H4 (cell line): ENCODE measurements at regions not wholly inside any gene's neighbourhood (a gene's known extent, or its start where the extent isn't known, plus 50 kb on each side); places are given as distances from the start of the nearest gene placed in this dataset.

Source experiments
- DNase-seq: peaks from one replicate; pipeline ENCODE4 v3.0.0-alpha.2; 2015; ENCODE audit warnings: low spot score

DNA sequence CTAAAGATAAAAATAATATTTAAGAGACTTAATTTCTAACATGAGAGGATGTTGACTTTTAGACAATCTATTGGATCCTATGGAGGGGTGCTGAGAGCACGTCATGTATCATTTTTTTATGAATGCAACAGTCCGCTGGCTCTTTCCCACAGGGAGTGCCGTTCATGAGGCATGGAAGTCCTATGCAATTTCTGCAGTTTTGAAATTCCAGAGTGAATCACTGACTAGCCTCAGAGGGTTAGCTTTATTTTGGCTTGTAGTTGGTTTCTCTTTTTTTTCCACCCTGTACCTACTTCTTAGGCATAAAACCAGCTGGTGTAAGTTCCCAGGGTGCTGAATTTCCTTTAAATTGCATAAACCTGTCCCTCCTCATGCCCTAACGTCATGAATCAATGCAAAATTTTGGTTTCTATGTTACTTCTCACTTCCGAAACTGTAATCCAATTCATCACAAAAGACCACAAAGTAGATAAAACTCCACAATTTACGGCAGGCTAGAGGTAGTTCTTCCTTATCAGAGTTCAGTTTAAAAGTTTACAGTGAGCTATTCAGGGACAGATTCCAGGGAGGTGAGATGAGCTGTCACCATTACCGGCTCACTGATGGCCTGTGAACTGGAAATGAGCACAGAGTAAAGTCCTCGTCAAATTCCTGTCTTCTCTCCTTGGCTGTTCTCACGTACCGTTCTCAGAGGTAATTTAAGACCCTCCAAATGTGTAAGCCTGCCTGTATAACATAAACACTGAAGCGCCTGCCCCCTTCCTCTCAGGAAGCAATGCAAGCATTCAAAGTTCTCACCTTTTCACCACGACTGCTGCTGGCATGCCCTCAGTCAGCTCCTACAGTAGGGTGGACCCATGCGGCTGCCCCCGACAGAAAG is 216.6 kb upstream of the SLC10A2 start:
- DNase-seq, result peak; percentile 53

DNA sequence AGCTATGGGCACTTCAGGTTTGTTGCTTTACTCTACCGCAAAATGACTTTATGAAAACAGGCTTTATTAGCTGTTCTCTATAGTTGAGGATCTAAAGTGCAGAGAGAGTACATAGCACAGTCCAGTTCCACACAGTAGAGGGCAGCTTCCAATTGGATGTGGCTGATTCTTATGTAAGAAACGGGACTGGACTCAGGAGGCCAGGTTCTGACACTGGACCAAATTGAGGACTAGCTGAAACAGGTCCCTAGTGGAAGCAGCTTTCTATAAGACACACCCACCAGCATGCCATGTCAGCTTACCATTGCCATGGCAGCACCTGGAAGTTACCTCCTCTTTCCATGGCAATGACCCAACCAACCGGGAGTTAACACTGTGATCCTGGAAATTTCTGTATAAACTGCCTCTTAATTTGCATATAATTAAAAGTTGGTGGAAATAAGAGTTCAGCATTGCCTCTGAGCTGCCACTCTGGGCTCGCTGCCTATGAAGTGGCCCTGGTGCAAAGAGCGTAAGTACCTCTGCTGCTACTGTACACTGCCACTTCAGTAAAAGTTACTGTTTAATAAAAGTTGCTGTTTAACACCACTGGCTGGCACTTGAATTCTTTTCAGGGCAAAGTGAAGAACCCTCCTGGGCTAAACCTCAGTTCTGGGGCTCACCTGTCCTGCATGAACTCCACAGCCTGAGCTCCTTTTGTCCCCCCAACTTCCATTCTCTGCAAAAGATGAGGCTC is 211.9 kb upstream of the SLC10A2 start:
- DNase-seq, result no peak

DNA sequence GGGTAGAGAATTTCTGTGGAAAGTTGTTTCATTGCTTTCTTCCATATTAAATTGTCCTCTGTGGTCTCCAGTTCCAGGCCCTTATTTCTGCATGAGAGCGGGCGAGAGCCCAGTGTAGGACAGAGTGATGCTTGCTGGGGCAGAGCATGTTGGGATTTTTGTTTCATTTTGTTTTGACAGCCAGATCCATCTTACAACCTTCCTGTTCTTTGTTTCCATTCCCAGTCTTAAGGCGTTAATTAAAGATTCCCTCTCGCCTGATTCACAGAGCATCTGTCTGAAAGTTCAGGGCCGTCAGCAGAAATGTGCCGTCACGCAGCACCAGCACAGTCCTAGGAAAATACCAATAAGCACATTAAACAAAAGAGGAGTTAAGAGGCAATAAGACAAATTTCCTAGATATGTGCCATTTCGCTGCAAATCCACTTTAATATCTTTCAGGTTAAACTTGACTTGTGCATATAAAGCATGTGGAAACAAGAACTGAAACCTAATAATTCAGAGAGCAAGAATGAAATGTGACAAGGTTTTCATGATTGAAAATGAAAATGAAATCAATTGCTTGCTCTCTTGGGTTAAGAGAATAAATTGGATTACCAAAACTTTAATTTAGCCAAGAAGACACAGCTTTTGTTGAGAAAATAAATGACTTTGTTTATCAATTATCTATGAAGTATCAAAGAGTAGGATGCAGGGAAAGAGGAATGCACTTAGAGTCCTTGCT is 210.7 kb upstream of the SLC10A2 start:
- DNase-seq, result no peak

DNA sequence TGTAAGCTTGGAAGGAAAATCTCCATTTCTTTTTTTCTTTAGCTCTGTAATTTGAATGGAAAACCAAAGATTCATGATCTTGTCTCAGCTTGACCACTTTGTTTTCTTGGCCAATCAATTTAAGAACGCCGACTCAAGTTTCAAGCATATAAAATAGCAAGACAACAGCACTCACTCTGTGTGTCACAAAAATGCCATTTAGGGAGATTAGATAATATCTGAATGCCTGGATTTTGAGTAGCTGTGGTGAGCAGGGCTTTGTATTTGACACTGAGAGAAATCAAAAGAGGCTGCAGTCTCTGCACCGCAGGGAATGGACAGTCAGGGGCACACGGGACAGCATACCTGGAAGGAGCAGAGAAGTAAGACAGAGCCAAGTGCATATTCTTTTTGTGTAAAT is 209.5 kb upstream of the SLC10A2 start:
- DNase-seq, result no peak

DNA sequence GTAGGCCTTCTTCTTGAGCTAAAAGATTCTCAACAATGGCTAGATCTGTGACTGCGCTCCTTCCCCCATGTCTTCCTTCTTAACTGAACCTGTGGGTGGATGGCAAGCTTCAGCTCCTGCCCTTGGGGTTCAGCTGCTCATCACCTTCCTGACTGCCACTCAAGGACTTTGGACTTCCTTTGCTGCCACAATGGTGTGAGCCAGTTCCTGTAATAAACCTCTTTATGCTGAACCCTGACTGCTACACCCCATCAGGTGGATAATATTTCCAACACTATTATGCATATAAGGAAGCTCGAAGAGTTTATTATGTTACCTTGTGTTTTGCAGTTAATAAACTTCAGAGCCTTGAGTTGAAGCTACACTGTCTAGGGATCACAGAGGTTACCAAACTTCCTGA is 208.9 kb upstream of the SLC10A2 start:
- DNase-seq, result no peak

DNA sequence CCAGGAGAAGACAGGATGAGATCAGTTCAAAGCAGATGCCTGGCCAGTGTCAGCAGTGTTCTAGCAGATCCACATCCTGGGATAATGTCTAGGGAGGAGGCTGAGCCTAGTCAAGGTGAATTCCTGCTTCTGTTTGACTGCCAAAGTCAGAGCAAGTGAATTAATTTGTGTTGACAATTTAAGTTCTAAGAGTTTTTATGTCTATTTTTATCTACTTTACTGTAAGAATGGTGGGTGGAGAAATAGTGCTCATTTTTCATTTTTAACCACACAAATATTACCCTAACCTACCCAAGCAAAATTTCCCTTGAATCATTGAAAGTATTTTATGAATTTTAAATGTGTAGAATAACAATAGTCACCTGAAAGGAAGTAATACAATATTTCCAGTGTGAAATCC is 207.6 kb upstream of the SLC10A2 start:
- no peak for DNase-seq

DNA sequence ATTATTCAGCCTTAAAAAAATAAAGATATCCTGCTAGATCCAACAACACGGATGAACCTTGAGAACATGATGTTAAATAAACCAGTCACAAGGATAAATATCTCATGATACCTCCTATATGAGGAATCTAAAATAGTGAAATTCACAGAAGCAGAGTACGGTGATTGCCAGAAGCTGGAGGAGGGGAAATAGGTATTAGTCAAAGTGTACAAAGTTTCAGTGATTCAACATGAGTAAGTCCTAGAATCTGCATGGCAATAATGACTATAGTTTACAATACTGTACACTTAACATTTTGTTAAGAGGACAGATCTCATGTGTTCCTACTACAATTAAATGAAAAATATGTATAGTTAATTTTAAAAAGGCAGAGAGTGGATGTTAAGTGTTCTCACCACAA is 206.6 kb upstream of the SLC10A2 start:
- no peak for DNase-seq

DNA sequence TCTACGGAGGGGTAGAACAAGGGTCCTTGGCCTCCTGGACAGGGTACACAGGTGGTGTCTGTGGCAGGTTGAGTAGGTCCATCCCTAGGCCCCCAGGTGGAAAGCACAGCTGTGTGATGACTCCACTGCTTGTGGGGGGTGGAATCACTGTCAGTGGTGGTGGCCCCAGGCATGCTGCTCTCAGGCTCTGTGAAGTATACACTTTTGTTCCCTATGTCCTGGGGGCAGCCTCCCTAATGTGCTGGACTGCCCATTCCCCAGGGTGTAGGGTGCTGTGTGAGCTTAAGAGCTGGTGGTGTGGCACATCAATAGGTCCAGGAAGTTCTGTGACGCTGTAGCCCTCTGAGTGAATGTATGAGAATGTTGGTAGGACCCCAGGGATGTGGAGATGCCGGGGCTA is 197.2 kb upstream of the SLC10A2 start:
- no peak for DNase-seq

DNA sequence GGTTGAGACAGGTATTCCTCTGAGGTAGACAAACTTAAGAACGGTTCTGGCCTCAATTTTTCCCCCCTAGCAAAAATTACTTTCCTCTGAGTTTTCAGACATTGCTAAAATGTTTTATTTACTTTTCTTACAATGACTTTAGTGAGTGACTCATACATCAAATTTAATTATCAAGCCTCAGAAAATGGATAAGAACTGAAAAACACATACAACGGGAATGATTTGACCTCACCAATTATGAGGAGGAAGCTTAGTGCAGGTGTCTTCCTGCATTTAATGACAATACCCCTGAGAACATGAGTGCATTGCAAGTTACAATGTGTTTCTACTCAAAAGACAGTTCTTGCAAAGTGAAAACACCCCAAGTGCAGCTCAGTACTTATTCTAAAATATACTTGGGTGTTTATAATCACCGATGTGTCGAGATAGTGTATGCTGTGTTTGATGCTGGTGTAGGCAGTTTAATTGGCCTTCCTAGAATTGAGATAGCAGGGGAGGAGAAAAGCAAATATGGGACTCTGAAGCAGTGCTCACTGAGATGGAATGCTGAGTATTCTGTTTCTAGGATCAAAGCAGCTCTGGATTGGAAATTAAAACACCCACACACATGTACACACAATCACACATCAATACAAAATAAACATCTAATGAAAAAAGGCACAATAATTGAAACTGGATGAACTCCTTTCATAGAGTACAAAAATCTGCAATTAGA is 189.5 kb upstream of the SLC10A2 start:
- no peak for DNase-seq

DNA sequence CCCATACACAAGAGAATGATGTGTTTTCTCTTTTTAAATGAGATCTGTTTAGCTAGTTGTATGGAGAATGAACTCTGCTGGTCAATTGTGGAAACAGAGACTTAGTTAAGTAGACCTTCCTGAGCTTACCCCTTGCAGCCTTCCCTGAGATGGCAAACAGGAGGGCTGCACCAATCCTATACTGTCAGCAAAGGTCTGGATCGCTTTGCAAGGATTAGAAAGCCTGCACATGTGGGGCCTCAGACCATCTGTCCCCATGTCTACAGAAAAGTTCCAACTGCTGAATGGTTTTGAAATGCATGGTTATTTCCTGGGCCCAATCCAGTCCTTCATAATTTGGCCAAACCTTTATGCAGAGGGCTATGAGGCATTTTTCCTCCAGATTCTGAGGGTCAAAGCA is 183.9 kb upstream of the SLC10A2 start:
- DNase-seq, result no peak

DNA sequence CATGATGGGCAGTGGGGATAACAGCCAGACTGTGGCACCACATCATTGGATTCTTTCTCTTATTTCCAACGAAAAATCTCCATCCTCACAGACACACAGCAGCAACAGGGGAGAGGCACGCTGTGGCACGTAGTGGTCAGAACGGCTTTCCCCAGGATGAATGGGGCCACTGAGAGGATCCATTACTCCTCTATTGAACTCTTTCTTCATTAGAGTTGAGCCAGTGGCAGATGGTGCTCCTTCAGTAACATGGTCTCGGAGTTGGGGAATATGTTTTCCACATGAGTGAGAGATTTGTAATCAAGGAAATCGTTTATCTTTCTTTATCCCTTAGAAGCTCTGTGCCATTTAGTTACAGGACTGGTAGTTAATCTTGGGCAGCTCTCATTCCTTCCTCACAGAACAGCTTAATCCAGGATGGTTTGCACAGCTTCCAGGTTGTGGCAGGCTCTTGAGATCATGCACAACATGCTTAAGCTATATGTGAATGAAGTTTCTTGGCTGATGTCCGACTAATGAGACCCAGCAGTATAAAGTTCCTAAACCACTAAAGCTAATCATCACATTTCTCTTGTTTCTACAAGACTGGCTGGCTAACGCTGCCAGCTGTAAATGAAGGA is 180.5 kb upstream of the SLC10A2 start:
- DNase-seq, result no peak

DNA sequence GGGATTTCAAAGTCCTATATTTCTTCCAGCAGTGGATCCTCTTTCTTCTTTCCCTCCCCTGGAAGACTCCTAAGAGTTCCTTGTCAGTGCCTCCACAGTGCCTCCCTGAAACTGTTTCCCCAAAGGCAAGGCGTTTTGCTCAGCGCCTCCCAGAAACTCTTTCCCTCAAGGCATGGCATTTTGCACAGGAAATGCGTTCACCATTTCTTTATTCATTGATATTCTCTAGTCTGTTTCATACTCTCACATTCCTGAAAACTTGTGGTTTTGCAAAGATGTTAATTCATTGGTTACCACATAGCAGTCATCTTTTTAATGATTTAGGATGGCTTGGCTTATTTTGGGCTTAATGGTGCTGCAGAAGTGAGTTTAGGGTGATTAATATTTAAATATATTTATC is 177.3 kb upstream of the SLC10A2 start:
- DNase-seq, result no peak

DNA sequence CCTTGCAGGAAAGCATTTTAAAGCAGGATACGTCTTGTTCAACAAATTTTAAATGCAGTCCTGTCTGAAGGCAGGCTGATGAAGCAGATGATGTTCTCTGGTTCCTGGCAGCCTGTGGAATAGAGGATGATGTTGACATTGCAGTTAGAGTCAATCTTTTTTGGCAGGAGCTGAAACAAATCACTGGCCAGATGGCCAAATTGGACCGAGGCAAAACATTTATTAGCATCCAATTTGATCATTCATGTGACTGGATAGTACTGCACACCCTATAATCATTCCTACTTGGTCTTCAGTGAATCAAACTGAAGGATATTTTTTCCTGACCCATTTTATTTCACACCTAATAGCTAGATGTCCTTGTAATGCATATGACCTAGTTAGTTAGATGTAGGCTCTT is 172.2 kb upstream of the SLC10A2 start:
- no peak for DNase-seq

DNA sequence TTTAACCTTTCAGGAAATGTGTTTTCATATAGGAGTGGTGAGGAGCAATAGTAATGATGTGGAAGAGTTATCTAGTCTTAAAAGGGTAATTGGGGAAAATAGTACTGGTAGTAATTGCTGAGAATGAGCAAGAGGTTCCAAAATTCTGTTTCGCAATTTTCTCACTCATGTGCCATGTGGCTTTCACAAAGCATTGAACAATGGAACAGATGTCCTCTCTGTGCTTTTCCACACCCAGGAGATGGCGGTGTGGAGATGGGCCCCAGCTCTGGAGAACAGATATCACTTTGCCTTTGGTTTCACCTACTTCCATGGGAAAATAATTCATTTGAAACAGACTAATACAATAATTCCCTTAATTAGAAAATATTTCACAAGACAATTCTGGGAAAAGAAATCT is 170.0 kb upstream of the SLC10A2 start:
- peak; percentile 26 for DNase-seq

DNA sequence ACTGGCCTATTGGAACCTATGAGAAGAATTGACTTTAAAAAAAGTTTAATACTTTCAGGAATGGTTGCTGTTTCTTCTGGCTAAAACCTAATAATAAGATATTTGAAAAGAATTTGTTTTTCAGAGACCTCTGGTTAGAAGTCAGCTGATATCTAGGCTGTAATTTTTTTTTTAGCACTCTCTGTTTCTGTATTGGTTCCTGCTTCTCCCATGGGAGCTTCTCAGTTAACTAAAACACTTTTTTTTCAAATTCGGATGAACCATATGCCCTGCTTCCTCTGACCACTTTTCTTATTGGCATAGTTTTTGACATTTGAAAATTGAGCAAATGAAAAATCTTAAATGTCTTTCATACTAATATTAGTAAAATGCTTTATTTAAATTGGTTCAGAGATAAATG is 163.5 kb upstream of the SLC10A2 start:
- no peak for DNase-seq

DNA sequence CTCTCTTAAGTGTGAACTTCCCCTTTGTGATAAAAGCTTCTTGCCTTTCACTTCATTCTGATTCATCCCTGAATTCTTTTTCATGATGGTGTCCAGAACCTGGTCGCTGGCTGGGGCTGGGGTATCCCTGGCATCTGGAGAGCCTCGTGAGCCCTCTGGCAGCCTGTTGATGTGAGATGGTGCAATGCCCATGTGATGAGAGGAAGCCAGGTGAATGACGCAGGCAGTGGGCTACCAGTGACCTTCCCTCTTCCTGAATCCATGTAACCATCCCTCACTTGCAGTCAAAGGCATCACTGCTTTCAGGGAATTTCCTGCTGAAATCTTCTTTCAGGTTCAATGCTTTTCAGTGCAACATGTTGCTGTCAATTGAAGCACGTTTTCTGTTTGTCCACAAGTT is 158.6 kb upstream of the SLC10A2 start:
- no peak for DNase-seq

DNA sequence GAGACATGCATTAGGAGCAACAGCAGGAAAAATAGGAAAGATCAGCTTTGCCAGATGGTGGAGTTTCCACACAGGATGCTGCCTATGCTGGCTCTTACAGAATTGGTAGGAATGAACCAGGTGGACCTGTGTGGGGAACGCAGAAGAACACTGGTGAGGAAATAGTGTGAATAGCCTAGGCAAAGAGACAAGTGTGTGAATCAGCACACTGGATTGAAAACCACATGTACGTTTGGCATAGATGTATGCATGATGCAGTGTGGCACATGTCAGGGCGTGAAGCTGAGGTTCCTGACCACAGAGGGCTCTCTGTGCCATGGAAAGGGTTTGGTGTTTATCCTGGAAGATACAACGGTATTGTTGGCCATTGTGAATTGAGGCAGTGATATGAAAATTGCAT is 156.5 kb upstream of the SLC10A2 start:
- no peak for DNase-seq

DNA sequence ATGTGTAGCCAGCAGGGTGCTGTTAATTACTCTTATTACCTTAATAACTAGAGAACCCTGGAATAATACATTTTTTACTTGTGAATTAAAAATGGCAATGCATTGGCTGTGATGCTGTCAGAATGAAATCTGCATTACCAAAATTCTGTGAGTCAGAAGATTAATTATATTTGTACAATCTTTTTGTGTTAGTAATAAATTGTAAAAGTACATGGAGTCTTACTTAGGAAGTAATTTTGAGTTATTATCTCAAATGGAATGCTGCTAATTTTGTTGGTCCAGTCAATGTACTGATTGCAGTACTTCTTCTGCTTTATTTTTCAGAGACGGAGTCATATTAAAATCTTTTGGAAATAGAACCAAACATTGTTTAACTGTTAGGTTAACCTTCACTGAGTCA is 152.0 kb upstream of the SLC10A2 start:
- DNase-seq, result no peak

DNA sequence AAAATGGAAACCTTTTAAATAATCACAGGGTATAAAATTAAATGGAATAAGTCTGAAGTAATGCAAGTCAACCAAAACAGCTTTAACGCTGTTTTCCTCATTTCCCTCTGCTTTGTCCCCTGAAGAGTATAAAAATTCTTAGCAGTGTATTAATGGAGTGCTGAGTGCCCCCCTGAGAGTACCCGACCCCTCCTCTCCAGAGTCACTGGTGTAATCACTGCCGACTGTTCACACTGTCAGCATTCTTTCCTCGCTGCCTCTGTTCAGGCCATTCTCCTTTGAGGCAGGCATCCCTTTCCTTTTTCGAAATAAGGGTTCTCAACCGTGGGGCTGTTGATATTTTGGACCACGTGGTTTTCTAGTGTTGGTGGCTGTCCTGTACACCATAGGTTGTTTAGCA is 146.9 kb upstream of the SLC10A2 start:
- no peak for DNase-seq

DNA sequence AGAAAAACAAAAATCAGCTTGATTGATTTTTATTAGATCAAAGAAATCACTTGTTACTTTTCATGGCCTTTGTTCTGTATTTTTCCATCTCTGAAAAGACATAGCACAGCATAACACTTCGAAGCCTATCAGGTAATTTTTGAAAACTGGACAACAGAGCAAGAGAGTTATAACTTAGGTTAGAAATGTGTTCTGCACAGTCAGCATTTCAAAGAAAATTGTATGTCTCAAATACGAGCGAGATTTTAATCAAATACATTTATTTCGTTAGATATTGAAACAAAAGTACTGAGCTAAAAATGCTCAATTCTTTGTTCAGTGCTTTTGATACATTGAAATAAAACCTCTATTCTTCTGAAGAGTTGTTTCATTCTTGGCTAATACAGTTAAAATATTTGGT is 144.1 kb upstream of the SLC10A2 start:
- DNase-seq, result no peak

DNA sequence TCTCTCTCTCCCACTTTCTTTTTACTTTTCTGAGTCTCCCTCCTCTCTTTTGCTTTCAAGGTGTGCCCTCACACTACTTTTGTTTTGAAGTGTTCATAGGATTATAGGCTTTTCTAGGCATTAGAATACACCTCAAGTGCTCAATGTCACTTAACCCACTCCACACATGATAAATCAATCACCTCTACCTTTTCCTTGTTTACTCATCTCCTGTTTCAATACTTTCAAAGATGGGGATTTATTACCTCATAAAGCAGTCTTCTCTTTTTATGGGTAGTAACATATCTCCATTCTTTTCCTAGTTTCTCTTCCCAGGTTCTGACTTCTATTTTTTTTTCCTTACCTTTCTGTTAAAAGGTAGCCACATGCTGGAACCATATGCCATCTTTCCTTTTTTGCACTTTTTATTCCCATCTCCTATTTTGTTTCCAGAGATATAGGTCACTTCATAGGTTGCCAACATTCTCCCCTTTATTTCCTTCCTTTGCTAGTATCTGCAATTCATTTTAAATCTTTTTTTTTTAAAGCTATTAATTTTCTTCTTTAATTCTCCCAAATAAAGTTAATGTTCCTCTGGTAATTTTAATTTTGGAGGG is 137.6 kb upstream of the SLC10A2 start:
- DNase-seq, result no peak
